H9 (cell line): ENCODE measurements at regions not wholly inside any gene's neighbourhood (a gene's known extent, or its start where the extent isn't known, plus 50 kb on each side); places are given as distances from the start of the nearest gene placed in this dataset.
A peak's percentile ranks its signal among the peaks of the same experiment; 100 is the strongest.
"Not testable (repeated sequence)": the region's sequence is repeated elsewhere in the genome, so short reads cannot be mapped to it uniquely, and the experiment has no call there.

Experiments used
- DNase-seq: peaks from one replicate; pipeline ENCODE4 v3.0.0-alpha.2; 2017
- H2AFZ ChIP-seq: one replicate; pipeline ENCODE4 v1.6.1; 2013; ENCODE audit warnings: mild to moderate bottlenecking, low read length, control low read depth, moderate library complexity
- H2AK5ac ChIP-seq: 2 replicates; pipeline ENCODE4 v1.6.1; 2013; ENCODE audit warnings: low read length, control low read depth, mixed read lengths; ENCODE audit not compliant: insufficient read length
- H2BK120ac ChIP-seq: one replicate; pipeline ENCODE4 v1.6.1; 2013; ENCODE audit warnings: low read depth, mild to moderate bottlenecking, low read length, control low read depth, inconsistent platforms; ENCODE audit not compliant: poor library complexity, severe bottlenecking
- H2BK12ac ChIP-seq: 2 replicates; pipeline ENCODE4 v1.6.1; 2013; ENCODE audit warnings: low read length, control low read depth, mixed read lengths, low read depth; ENCODE audit not compliant: insufficient read length
- H2BK15ac ChIP-seq: 2 replicates; pipeline ENCODE4 v1.6.1; 2013; ENCODE audit warnings: low read depth, low read length, control low read depth
- H2BK20ac ChIP-seq: one replicate; pipeline ENCODE4 v1.6.1; 2013; ENCODE audit warnings: low read depth, mild to moderate bottlenecking, low read length, control low read depth, inconsistent platforms; ENCODE audit not compliant: poor library complexity, severe bottlenecking
- H2BK5ac ChIP-seq: 2 replicates; pipeline ENCODE4 v1.6.1; 2013; ENCODE audit warnings: low read length, control low read depth, mixed read lengths; ENCODE audit not compliant: insufficient read length
- H3K14ac ChIP-seq: 2 replicates; pipeline ENCODE4 v1.6.1; 2013; ENCODE audit warnings: low read length, control low read depth; ENCODE audit not compliant: insufficient read depth
- H3K18ac ChIP-seq: 2 replicates; pipeline ENCODE4 v1.6.1; 2013; ENCODE audit warnings: low read depth, mild to moderate bottlenecking, mixed read lengths, low read length, control low read depth; ENCODE audit not compliant: insufficient read length
- H3K23ac ChIP-seq: 2 replicates; pipeline ENCODE4 v1.6.1; 2013; ENCODE audit warnings: low read length, control low read depth, mixed read lengths, low read depth; ENCODE audit not compliant: insufficient read length
- H3K23me2 ChIP-seq: 2 replicates; pipeline ENCODE4 v1.6.1; 2013; ENCODE audit warnings: low read depth, mild to moderate bottlenecking, mixed read lengths, low read length, control low read depth; ENCODE audit not compliant: insufficient read length, poor library complexity, severe bottlenecking
- H3K27ac ChIP-seq: 2 replicates; pipeline ENCODE4 v1.5.1; 2013; ENCODE audit warnings: low read length, control low read depth, mixed read lengths, low read depth; ENCODE audit not compliant: insufficient read length
- H3K27me3 ChIP-seq: 2 replicates; pipeline ENCODE4 v1.6.1; 2013; ENCODE audit warnings: low read length, control low read depth, inconsistent platforms; ENCODE audit not compliant: insufficient read depth
- H3K4ac ChIP-seq: 2 replicates; pipeline ENCODE4 v1.6.1; 2013; ENCODE audit warnings: low read depth, mild to moderate bottlenecking, control low read depth, inconsistent platforms, low read length, moderate library complexity
- H3K4me1 ChIP-seq: 2 replicates; pipeline ENCODE4 v1.6.1; 2013; ENCODE audit warnings: low read length, control low read depth, inconsistent platforms; ENCODE audit not compliant: insufficient read depth
- H3K4me2 ChIP-seq: 2 replicates; pipeline ENCODE4 v1.6.1; 2013; ENCODE audit warnings: low read length, control low read depth, mixed read lengths; ENCODE audit not compliant: insufficient read length, insufficient read depth
- H3K56ac ChIP-seq: 2 replicates; pipeline ENCODE4 v1.6.1; 2013; ENCODE audit warnings: low read depth, mild to moderate bottlenecking, mixed read lengths, low read length, control low read depth; ENCODE audit not compliant: insufficient read length
- H3K79me1 ChIP-seq: 2 replicates; pipeline ENCODE4 v1.6.1; 2013; ENCODE audit warnings: low read depth, mild to moderate bottlenecking, moderate library complexity, low read length, control low read depth, inconsistent platforms; ENCODE audit not compliant: insufficient read depth, poor library complexity, severe bottlenecking
- H3K79me2 ChIP-seq: 2 replicates; pipeline ENCODE4 v1.6.1; 2013; ENCODE audit warnings: low read length, control low read depth, inconsistent platforms; ENCODE audit not compliant: insufficient read depth
- H3K9ac ChIP-seq: 2 replicates; pipeline ENCODE4 v1.6.1; 2013; ENCODE audit warnings: low read length, control low read depth, mixed read lengths; ENCODE audit not compliant: insufficient read length; ENCODE audit errors: extremely low read depth
- H3K9me3 ChIP-seq: one replicate; pipeline ENCODE4 v1.6.1; 2013; ENCODE audit warnings: low read depth, low read length, inconsistent platforms; ENCODE audit not compliant: control insufficient read depth
- H3T11ph ChIP-seq: one replicate; pipeline ENCODE4 v1.6.1; 2013; ENCODE audit warnings: mild to moderate bottlenecking, low read length, control low read depth, inconsistent platforms
- H4K20me1 ChIP-seq: one replicate; pipeline ENCODE4 v1.6.1; 2013; ENCODE audit not compliant: control insufficient read depth, insufficient read length, insufficient read depth
- H4K5ac ChIP-seq: 2 replicates; pipeline ENCODE4 v1.6.1; 2013; ENCODE audit warnings: low read depth, mild to moderate bottlenecking, mixed read lengths, low read length, control low read depth; ENCODE audit not compliant: insufficient read length
- H4K8ac ChIP-seq: replicated peaks from 2 replicates; pipeline ENCODE4 v1.6.1; 2013; ENCODE audit warnings: low read length, control low read depth, mixed read lengths, low read depth; ENCODE audit not compliant: insufficient read length
- H4K91ac ChIP-seq: 2 replicates; pipeline ENCODE4 v1.6.1; 2013; ENCODE audit warnings: low read depth, mild to moderate bottlenecking, moderate library complexity, mixed read lengths, low read length, control low read depth; ENCODE audit not compliant: insufficient read length
- H3K27ac Mint-ChIP-seq, 3 experiments: 2 replicates in 2 of 3; 3 replicates in 1 of 3; pipeline ENCODE4 v1.8.0; 2020 to 2021; ENCODE audit warnings: mixed read lengths in 3 of 3, mild to moderate bottlenecking in 1 of 3, moderate library complexity in 1 of 3
- H3K27me3 Mint-ChIP-seq: 2 replicates; pipeline ENCODE4 v1.8.0; 2021; ENCODE audit warnings: low read depth, mild to moderate bottlenecking, moderate library complexity, mixed read lengths
- H3K36me3 Mint-ChIP-seq, 3 experiments: 2 replicates in 2 of 3; 3 replicates in 1 of 3; pipeline ENCODE4 v1.8.0; 2020 to 2021; ENCODE audit warnings: low read depth in 3 of 3, mixed read lengths in 3 of 3; ENCODE audit not compliant: insufficient read depth in 1 of 3
- H3K4me1 Mint-ChIP-seq, 2 experiments: 2 replicates each; pipeline ENCODE4 v1.8.0; 2020; ENCODE audit warnings: mixed read lengths in 2 of 2
- H3K4me3 Mint-ChIP-seq, 2 experiments: 2 replicates in 1 of 2; 3 replicates in 1 of 2; pipeline ENCODE4 v1.8.0; 2020 to 2021; ENCODE audit warnings: mild to moderate bottlenecking in 2 of 2, mixed read lengths in 2 of 2, moderate library complexity in 1 of 2
- H3K9me3 Mint-ChIP-seq, 2 experiments: 2 replicates in 1 of 2; 3 replicates in 1 of 2; pipeline ENCODE4 v1.8.0; 2020; ENCODE audit warnings: mild to moderate bottlenecking in 2 of 2, mixed read lengths in 2 of 2, moderate library complexity in 1 of 2
- WGBS: extraction: QIAGEN DNeasy Blood & Tissue Kit; methylation state at CpG from one replicate; pipeline ENCODE4 v1.1.7; 2013; ENCODE audit warnings: missing lambda C conversion rate, low lambda C conversion rate, mixed read lengths; ENCODE audit not compliant: insufficient read length; ENCODE audit errors: extremely low coverage; 5-methylcytosine and 5-hydroxymethylcytosine counted together
- TF ChIP-seq, protein P1 (sequence below): fragments of 200-600 bp; sonication (generic); conservative IDR thresholded peaks from 3 replicates; pipeline ENCODE4 v1.8.0; 2021; ENCODE audit warnings: antibody characterized with exemption, mild to moderate bottlenecking

DNA sequence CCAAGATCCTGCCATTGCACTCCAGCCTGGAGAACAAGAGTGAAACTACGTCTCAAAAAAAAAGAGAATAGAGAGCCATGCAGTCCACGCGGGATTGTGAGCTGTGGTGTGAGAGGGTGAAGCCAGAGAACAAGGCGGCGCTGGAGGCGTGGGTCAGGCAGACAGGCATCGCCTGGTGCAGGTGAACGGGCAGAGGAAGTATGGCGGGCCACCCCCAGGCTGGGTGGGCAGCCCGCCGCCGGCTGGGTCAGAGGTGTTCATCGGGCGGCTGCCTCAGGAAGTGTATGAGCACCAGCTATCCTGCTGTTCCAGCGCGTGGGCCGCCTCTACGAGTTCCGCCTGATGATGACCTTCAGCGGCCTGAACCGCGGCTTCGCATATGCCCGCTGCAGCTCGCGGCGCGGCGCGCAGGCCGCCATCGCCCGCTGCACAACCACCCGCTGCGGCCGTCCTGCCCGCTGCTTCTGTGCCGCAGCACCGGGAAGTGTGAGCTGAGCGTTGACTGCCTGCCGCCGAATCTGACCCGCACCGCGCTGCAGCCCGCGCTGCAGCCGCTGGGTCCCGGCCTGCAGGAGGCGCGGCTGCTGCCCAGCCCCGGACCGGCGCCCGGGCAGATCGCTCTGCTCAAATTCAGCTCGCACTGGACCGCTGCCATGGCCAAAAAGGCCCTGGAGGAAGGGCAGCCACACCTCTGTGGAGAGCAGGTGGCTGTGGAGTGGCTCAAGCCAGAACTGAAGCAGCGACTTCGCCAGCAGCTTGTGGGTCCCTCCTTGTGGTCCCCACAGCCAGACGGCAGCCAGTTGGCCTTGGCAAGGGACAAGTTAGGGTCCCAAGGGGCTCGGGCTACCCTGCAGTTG, 95.5 kb upstream of the PLEKHM1 start:
- not testable (repeated sequence) for H4K91ac ChIP-seq, H3K23me2 ChIP-seq, H2BK15ac ChIP-seq, H2BK5ac ChIP-seq, H2BK120ac ChIP-seq, H3K4ac ChIP-seq, H3K23ac ChIP-seq, H3K9me3 Mint-ChIP-seq, H3K79me1 ChIP-seq, H3K27ac ChIP-seq, H3T11ph ChIP-seq, H4K20me1 ChIP-seq, H3K4me1 ChIP-seq, H3K9me3 ChIP-seq, H4K8ac ChIP-seq, H4K5ac ChIP-seq, H2BK20ac ChIP-seq, H2BK12ac ChIP-seq, H2AFZ ChIP-seq, H2AK5ac ChIP-seq, H3K27me3 ChIP-seq, H3K56ac ChIP-seq
- Mint-ChIP-seq H3K4me1 (peaks cover 14 to 17% of the 10 kb centered on the region in 2 experiments), H3K36me3 (peaks cover 22 to 34% (median 27%) of the 10 kb centered on the region in 3 experiments), H3K27me3 (peaks cover 13% of the 10 kb centered on the region), H3K4me3 (peak overlapping the region; percentile 99 to 100), H3K27ac (0 out of 7 replicates have a peak overlapping the region, but pooled peaks of 2 of the 3 experiments have one; percentile 5 to 54)
- H3K79me2 ChIP-seq, result peaks cover 11% of the 10 kb centered on the region; the same call in 1 of the 2 replicates
- H3K9ac ChIP-seq, result peak overlapping the region; percentile 9
- peak overlapping the region; percentile 47 for H3K4me2 ChIP-seq
- H3K14ac ChIP-seq, result peak overlapping the region; percentile 69; the same call in 1 of the 2 replicates
- DNase-seq, result peak; percentile 72
- TF ChIP-seq, protein P1, sequence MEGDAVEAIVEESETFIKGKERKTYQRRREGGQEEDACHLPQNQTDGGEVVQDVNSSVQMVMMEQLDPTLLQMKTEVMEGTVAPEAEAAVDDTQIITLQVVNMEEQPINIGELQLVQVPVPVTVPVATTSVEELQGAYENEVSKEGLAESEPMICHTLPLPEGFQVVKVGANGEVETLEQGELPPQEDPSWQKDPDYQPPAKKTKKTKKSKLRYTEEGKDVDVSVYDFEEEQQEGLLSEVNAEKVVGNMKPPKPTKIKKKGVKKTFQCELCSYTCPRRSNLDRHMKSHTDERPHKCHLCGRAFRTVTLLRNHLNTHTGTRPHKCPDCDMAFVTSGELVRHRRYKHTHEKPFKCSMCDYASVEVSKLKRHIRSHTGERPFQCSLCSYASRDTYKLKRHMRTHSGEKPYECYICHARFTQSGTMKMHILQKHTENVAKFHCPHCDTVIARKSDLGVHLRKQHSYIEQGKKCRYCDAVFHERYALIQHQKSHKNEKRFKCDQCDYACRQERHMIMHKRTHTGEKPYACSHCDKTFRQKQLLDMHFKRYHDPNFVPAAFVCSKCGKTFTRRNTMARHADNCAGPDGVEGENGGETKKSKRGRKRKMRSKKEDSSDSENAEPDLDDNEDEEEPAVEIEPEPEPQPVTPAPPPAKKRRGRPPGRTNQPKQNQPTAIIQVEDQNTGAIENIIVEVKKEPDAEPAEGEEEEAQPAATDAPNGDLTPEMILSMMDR, result peak; percentile 41; the same call in 2 of the 3 replicates
- H3K18ac ChIP-seq, result peak overlapping the region; percentile 43
- no CpG with 5 or more reads among the region's 62 CpGs for WGBS

DNA sequence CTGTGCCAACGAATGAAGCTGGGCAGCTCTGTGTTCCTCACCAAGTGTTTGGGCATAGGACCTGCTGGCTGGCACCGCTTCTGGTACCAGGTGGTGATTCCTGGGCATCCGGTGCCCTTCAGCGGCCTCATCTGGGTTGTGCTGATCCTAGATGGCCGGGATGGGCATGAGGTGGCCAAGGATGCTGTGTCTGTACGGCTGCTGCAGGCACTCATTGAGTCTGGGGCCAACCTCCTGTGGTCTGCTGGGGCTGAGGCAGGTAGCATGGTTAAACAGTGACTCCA, 96.1 kb upstream of the PLEKHM1 start:
- H3K4me3 Mint-ChIP-seq, H3K79me1 ChIP-seq, H4K5ac ChIP-seq, H3K27ac Mint-ChIP-seq, H2AK5ac ChIP-seq, H2BK15ac ChIP-seq, H3K27ac ChIP-seq, H3K9me3 ChIP-seq, DNase-seq, H2BK12ac ChIP-seq, H3K9me3 Mint-ChIP-seq, H3K27me3 ChIP-seq, H2BK5ac ChIP-seq, H3K14ac ChIP-seq, H4K91ac ChIP-seq, H2AFZ ChIP-seq, H4K20me1 ChIP-seq, H3K56ac ChIP-seq, H3K9ac ChIP-seq, H3K4me1 ChIP-seq, H3K4me2 ChIP-seq, H3T11ph ChIP-seq, H3K4ac ChIP-seq, H3K18ac ChIP-seq, H4K8ac ChIP-seq, H3K23ac ChIP-seq, H2BK20ac ChIP-seq, H2BK120ac ChIP-seq, H3K23me2 ChIP-seq: not testable (repeated sequence)
- peaks cover 13% of the 10 kb centered on the region for H3K27me3 Mint-ChIP-seq
- peaks cover 13 to 16% of the 10 kb centered on the region in 2 experiments for H3K4me1 Mint-ChIP-seq
- H3K36me3 Mint-ChIP-seq, result peaks cover 21 to 33% (median 22%) of the 10 kb centered on the region in 3 experiments
- peaks cover 11% of the 10 kb centered on the region; the same call in 1 of the 2 replicates for H3K79me2 ChIP-seq
- WGBS, result no CpG with 5 or more reads among the region's 6 CpGs
